ENCODE measurements at regions not wholly inside any gene's neighbourhood (a gene's known extent, or its start where the extent isn't known, plus 50 kb on each side); places are given as distances from the start of the nearest gene placed in this dataset.

- Histone ChIP-seq H3K18ac (ENCODE audit: low read length) (no peak overlapping the region), H2BK5ac (ENCODE audit: low read depth, low read length, poor library complexity) (no peak overlapping the region), H3K9me3 (ENCODE audit: insufficient read depth, low read depth, low read length) (peaks cover 6% of the 10 kb centered on the region), H2AFZ (ENCODE audit: insufficient read depth, low read length, poor library complexity) (no peak overlapping the region), H3K14ac (ENCODE audit: low read length) (no peak overlapping the region), H3K4me1 (ENCODE audit: control insufficient read depth in 1 of 2, insufficient read depth in 2 of 2, low read length in 2 of 2) (no peaks in the 10 kb centered on the region), H4K91ac (ENCODE audit: low read depth, low read length) (no peak overlapping the region), H3K36me3 (ENCODE audit: control insufficient read depth in 1 of 2, insufficient read depth in 2 of 2, low read length in 2 of 2) (no peaks in the 10 kb centered on the region), H3K4me2 (ENCODE audit: low read length) (no peak overlapping the region), H3K27ac (ENCODE audit: low read depth, low read length) (no peak overlapping the region), H3K79me2 (ENCODE audit: control insufficient read depth, insufficient read depth, low read length, poor library complexity) (no peaks in the 10 kb centered on the region), H3K27me3 (ENCODE audit: insufficient read depth, low read length) (no peaks in the 10 kb centered on the region), H3K4ac (ENCODE audit: low read depth, low read length) (no peak overlapping the region), H3K23ac (ENCODE audit: low read length) (no peak overlapping the region), H3K9ac (ENCODE audit: low read length) (no peak overlapping the region), H2AK5ac (ENCODE audit: low read length) (no peak overlapping the region), H3K4me3 (ENCODE audit: low read depth, low read length) (no peak overlapping the region), H2BK120ac (ENCODE audit: insufficient read depth, low read length, poor library complexity) (no peak overlapping the region), H3K79me1 (ENCODE audit: low read length) (no peaks in the 10 kb centered on the region), H4K12ac (ENCODE audit: low read depth, low read length) (no peak overlapping the region), H2BK12ac (ENCODE audit: low read length) (no peak overlapping the region), H4K8ac (ENCODE audit: low read depth, low read length) (peak overlapping the region; percentile 47)
- no CpG with 5 or more reads among the region's 5 CpGs for WGBS (ENCODE audit: extremely low coverage, insufficient coverage, insufficient read length)
- no peak for DNase-seq
Measured at GRCh38 chr14:40164083-40164482, 731.9 kb upstream of the FBXO33 start.

DNA sequence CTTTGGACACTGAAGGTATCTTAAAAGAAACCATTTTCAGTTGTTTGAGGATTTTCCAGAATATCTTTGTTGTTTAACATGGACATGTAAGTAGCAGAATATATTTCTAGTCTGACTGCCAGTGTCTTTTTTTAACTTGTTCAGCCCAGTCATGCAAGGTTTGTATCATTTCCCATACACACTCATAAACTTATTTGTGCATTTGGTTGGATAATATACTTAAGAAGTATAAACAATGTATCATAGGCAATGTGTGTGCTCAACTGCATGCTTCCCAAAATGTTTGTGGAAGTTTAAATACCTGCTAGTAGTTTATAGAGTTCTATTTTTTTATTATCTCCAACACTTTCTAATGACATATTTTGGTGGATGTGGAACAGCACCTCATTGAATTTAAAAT, 707.4 kb upstream of the FBXO33 start:
- no peaks in the 10 kb centered on the region for H3K79me2 ChIP-seq (ENCODE audit: control insufficient read depth, insufficient read depth, low read length, poor library complexity)

DNA sequence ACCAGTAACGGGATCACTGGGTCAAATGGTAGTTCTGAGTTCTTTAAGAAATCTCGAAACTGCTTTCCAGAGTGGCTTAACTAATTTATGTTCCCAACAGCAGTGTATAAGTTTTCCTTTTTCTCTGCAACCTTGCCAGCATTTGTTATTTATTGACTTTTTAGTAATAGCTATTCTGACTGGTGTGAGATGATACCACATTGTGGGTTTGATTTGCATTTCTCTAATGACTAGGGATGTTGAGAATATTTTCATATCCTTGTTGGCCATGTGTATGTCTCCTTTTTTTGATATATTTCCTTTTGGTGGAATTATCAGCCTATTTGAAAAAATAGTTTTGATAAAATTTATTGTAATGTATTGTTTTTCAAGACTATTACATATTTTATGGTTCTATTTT, 701.2 kb upstream of the FBXO33 start:
- Histone ChIP-seq H3K4ac (ENCODE audit: low read depth, low read length) (no peak overlapping the region), H3K9ac (ENCODE audit: low read length) (no peak overlapping the region), H2BK12ac (ENCODE audit: low read length) (no peak overlapping the region)

More for the DNA sequence above, 707.4 kb upstream of the FBXO33 start:
- Histone ChIP-seq H2BK120ac (ENCODE audit: insufficient read depth, low read length, poor library complexity) (no peak overlapping the region), H3K9ac (ENCODE audit: low read length) (no peak overlapping the region), H3K4me1 (ENCODE audit: control insufficient read depth in 1 of 2, insufficient read depth in 2 of 2, low read length in 2 of 2) (no peaks in the 10 kb centered on the region), H3K27me3 (ENCODE audit: insufficient read depth, low read length) (no peaks in the 10 kb centered on the region), H2BK12ac (ENCODE audit: low read length) (no peak overlapping the region), H2AFZ (ENCODE audit: insufficient read depth, low read length, poor library complexity) (no peak overlapping the region), H3K14ac (ENCODE audit: low read length) (no peak overlapping the region), H3K36me3 (ENCODE audit: control insufficient read depth in 1 of 2, insufficient read depth in 2 of 2, low read length in 2 of 2) (no peaks in the 10 kb centered on the region), H3K9me3 (ENCODE audit: insufficient read depth, low read depth, low read length) (no peaks in the 10 kb centered on the region), H4K12ac (ENCODE audit: low read depth, low read length) (no peak overlapping the region), H3K23ac (ENCODE audit: low read length) (no peak overlapping the region), H3K18ac (ENCODE audit: low read length) (no peak overlapping the region), H3K27ac (ENCODE audit: low read depth, low read length) (no peak overlapping the region), H2BK5ac (ENCODE audit: low read depth, low read length, poor library complexity) (no peak overlapping the region), H4K91ac (ENCODE audit: low read depth, low read length) (no peak overlapping the region), H3K4me3 (ENCODE audit: low read depth, low read length) (no peak overlapping the region), H4K8ac (ENCODE audit: low read depth, low read length) (no peak overlapping the region), H2AK5ac (ENCODE audit: low read length) (no peak overlapping the region), H3K79me1 (ENCODE audit: low read length) (no peaks in the 10 kb centered on the region), H3K4me2 (ENCODE audit: low read length) (no peak overlapping the region), H3K4ac (ENCODE audit: low read depth, low read length) (no peak overlapping the region)
- DNase-seq: no peak

DNA sequence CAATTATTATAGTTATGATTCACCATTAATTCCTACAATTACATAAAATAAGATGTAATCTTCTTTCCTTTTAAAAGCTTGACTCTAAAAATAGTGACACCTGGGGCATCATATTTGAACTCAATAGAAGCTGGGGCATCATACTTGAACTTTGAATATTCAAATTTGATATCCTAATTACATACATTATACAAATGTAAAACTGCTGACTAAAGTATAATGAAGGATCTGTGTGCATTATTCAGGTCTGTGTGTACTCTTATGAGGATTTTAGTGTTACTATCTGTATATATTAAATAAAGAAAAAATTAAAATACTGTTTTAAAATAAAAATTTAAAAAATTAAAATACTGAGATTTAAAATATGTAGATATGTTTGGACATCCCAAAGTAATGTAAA, 696.9 kb upstream of the FBXO33 start:
- Histone ChIP-seq H3K4me1 (ENCODE audit: control insufficient read depth in 1 of 2, insufficient read depth in 2 of 2, low read length in 2 of 2) (no peaks in the 10 kb centered on the region), H2BK5ac (ENCODE audit: low read depth, low read length, poor library complexity) (no peak overlapping the region), H2AK5ac (ENCODE audit: low read length) (no peak overlapping the region), H2BK12ac (ENCODE audit: low read length) (no peak overlapping the region), H2BK120ac (ENCODE audit: insufficient read depth, low read length, poor library complexity) (no peak overlapping the region), H4K8ac (ENCODE audit: low read depth, low read length) (no peak overlapping the region), H3K27ac (ENCODE audit: low read depth, low read length) (no peak overlapping the region), H3K36me3 (ENCODE audit: control insufficient read depth in 1 of 2, insufficient read depth in 2 of 2, low read length in 2 of 2) (no peaks in the 10 kb centered on the region), H4K12ac (ENCODE audit: low read depth, low read length) (no peak overlapping the region), H3K9ac (ENCODE audit: low read length) (no peak overlapping the region), H2AFZ (ENCODE audit: insufficient read depth, low read length, poor library complexity) (no peak overlapping the region), H3K23ac (ENCODE audit: low read length) (no peak overlapping the region), H3K79me2 (ENCODE audit: control insufficient read depth, insufficient read depth, low read length, poor library complexity) (no peaks in the 10 kb centered on the region), H3K4me2 (ENCODE audit: low read length) (no peak overlapping the region), H3K14ac (ENCODE audit: low read length) (no peak overlapping the region), H3K4ac (ENCODE audit: low read depth, low read length) (no peak overlapping the region), H3K27me3 (ENCODE audit: insufficient read depth, low read length) (no peaks in the 10 kb centered on the region), H3K4me3 (ENCODE audit: low read depth, low read length) (no peak overlapping the region), H3K9me3 (ENCODE audit: insufficient read depth, low read depth, low read length) (no peaks in the 10 kb centered on the region), H4K91ac (ENCODE audit: low read depth, low read length) (no peak overlapping the region), H3K79me1 (ENCODE audit: low read length) (no peaks in the 10 kb centered on the region), H3K18ac (ENCODE audit: low read length) (no peak overlapping the region)
- DNase-seq: no peak

More for the DNA sequence above, 701.2 kb upstream of the FBXO33 start:
- Histone ChIP-seq H3K4me1 (ENCODE audit: control insufficient read depth in 1 of 2, insufficient read depth in 2 of 2, low read length in 2 of 2) (no peaks in the 10 kb centered on the region), H2AFZ (ENCODE audit: insufficient read depth, low read length, poor library complexity) (no peak overlapping the region), H3K36me3 (ENCODE audit: control insufficient read depth in 1 of 2, insufficient read depth in 2 of 2, low read length in 2 of 2) (no peaks in the 10 kb centered on the region), H3K27me3 (ENCODE audit: insufficient read depth, low read length) (no peaks in the 10 kb centered on the region), H2BK120ac (ENCODE audit: insufficient read depth, low read length, poor library complexity) (no peak overlapping the region), H4K91ac (ENCODE audit: low read depth, low read length) (no peak overlapping the region), H3K4me3 (ENCODE audit: low read depth, low read length) (no peak overlapping the region), H4K8ac (ENCODE audit: low read depth, low read length) (no peak overlapping the region), H3K14ac (ENCODE audit: low read length) (no peak overlapping the region), H3K79me1 (ENCODE audit: low read length) (no peaks in the 10 kb centered on the region), H3K23ac (ENCODE audit: low read length) (no peak overlapping the region), H3K18ac (ENCODE audit: low read length) (no peak overlapping the region), H4K12ac (ENCODE audit: low read depth, low read length) (no peak overlapping the region), H3K27ac (ENCODE audit: low read depth, low read length) (no peak overlapping the region), H3K9me3 (ENCODE audit: insufficient read depth, low read depth, low read length) (no peaks in the 10 kb centered on the region), H3K79me2 (ENCODE audit: control insufficient read depth, insufficient read depth, low read length, poor library complexity) (no peaks in the 10 kb centered on the region), H2BK5ac (ENCODE audit: low read depth, low read length, poor library complexity) (no peak overlapping the region), H3K4me2 (ENCODE audit: low read length) (no peak overlapping the region), H2AK5ac (ENCODE audit: low read length) (no peak overlapping the region)
- DNase-seq: no peak
- no CpG with 5 or more reads among the region's 2 CpGs for WGBS (ENCODE audit: extremely low coverage, insufficient coverage, insufficient read length)

- H2BK12ac ChIP-seq (ENCODE audit: low read length): no peak overlapping the region
- no peaks in the 10 kb centered on the region for H3K79me2 ChIP-seq (ENCODE audit: control insufficient read depth, insufficient read depth, low read length, poor library complexity)
- H4K12ac ChIP-seq (ENCODE audit: low read depth, low read length): no peak overlapping the region
- no peaks in the 10 kb centered on the region for H3K79me1 ChIP-seq (ENCODE audit: low read length)
- no peak overlapping the region for H2BK120ac ChIP-seq (ENCODE audit: insufficient read depth, low read length, poor library complexity)
- H3K9me3 ChIP-seq (ENCODE audit: insufficient read depth, low read depth, low read length): no peaks in the 10 kb centered on the region
- H3K9ac ChIP-seq (ENCODE audit: low read length): no peak overlapping the region
- no peak overlapping the region for H3K27ac ChIP-seq (ENCODE audit: low read depth, low read length)
- H3K36me3 ChIP-seq (ENCODE audit: control insufficient read depth in 1 of 2, insufficient read depth in 2 of 2, low read length in 2 of 2): no peaks in the 10 kb centered on the region
- H3K18ac ChIP-seq (ENCODE audit: low read length): no peak overlapping the region
- no peak overlapping the region for H2AK5ac ChIP-seq (ENCODE audit: low read length)
- peaks cover 4 to 6% of the 10 kb centered on the region in 2 experiments for H3K4me1 ChIP-seq (ENCODE audit: control insufficient read depth in 1 of 2, insufficient read depth in 2 of 2, low read length in 2 of 2)
- WGBS (ENCODE audit: extremely low coverage, insufficient coverage, insufficient read length): no CpG with 5 or more reads among the region's 2 CpGs
- H4K8ac ChIP-seq (ENCODE audit: low read depth, low read length): no peak overlapping the region
- DNase-seq: no peak
- no peak overlapping the region for H3K14ac ChIP-seq (ENCODE audit: low read length)
- H3K4ac ChIP-seq (ENCODE audit: low read depth, low read length): no peak overlapping the region
- no peak overlapping the region for H3K4me3 ChIP-seq (ENCODE audit: low read depth, low read length)
- H2AFZ ChIP-seq (ENCODE audit: insufficient read depth, low read length, poor library complexity): no peak overlapping the region
- no peak overlapping the region for H4K91ac ChIP-seq (ENCODE audit: low read depth, low read length)
- H2BK5ac ChIP-seq (ENCODE audit: low read depth, low read length, poor library complexity): no peak overlapping the region
- H3K27me3 ChIP-seq (ENCODE audit: insufficient read depth, low read length): no peaks in the 10 kb centered on the region
- H3K4me2 ChIP-seq (ENCODE audit: low read length): no peak overlapping the region
- H3K23ac ChIP-seq (ENCODE audit: low read length): no peak overlapping the region
Measured at GRCh38 chr14:40123816-40124215, 691.6 kb upstream of the FBXO33 start.

Data from trophoblast cell (in vitro differentiated cells and primary cell).